ENCODE measurements at regions not wholly inside any gene's neighbourhood (a gene's known extent, or its start where the extent isn't known, plus 50 kb on each side); places are given as distances from the start of the nearest gene placed in this dataset.

GRCh38 chr17:15161395-15161794 is 103.7 kb downstream of the PMP22 start:
- TF ChIP-seq RAD21 (CRISPR knock-in tag; conservative IDR thresholded peaks at IDR 0.05 in 1 of 2, IDR thresholded peaks at IDR 0.05 in 1 of 2) (no peak), GTF2E2 (tag; IDR thresholded peaks at IDR 0.05) (no peak), SMARCA4 (IDR thresholded peaks at IDR 0.05) (no peak), RBM39 (optimal IDR thresholded peaks at IDR 0.05; ENCODE audit: low read depth, low read length) (no peak), RNF219 (CRISPR knock-in tag; IDR thresholded peaks at IDR 0.05) (no peak), USF2 (CRISPR knock-in tag; IDR thresholded peaks at IDR 0.05) (no peak), ZZZ3 (IDR thresholded peaks at IDR 0.05) (no peak), NR1H2 (CRISPR knock-in tag; IDR thresholded peaks at IDR 0.05) (no peak), GTF2F1 (IDR thresholded peaks at IDR 0.05; ENCODE audit: low read depth, low read length) (no peak), MXI1 (IDR thresholded peaks at IDR 0.05; ENCODE audit: low read depth, low read length) (no peak)
- Histone ChIP-seq H3K36me3 (ENCODE audit: control insufficient read depth, insufficient read depth, low read length) (no peaks in the 10 kb centered on the region), H3K9me3 (replicated peaks; ENCODE audit: control insufficient read depth, insufficient read depth, low read depth, low read length) (no peaks in the 10 kb centered on the region), H4K20me1 (replicated peaks; ENCODE audit: control insufficient read depth, insufficient read depth, low read length) (no peaks in the 10 kb centered on the region), H2AFZ (ENCODE audit: low read depth, low read length) (no peak overlapping the region), H3K27ac (ENCODE audit: extremely low read depth, low read depth, low read length) (no peak overlapping the region), H3K4me2 (ENCODE audit: insufficient read depth, low read length) (no peak overlapping the region), H3K27me3 (ENCODE audit: control insufficient read depth in 2 of 2, insufficient read depth in 2 of 2, low read length in 2 of 2) (no peaks in the 10 kb centered on the region; a peak in 2 of 5 replicates), H3K4me3 (no peak overlapping the region), H3K79me2 (ENCODE audit: control insufficient read depth, insufficient read depth, low read length) (no peaks in the 10 kb centered on the region), H3K4me1 (replicated peaks in 1 of 2; ENCODE audit: control insufficient read depth in 2 of 2, insufficient read depth in 2 of 2, low read length in 2 of 2) (no peaks in the 10 kb centered on the region), H3K9ac (ENCODE audit: insufficient read depth in 1 of 2, low read depth in 2 of 2, low read length in 2 of 2) (no peak overlapping the region), H3K9me1 (ENCODE audit: control insufficient read depth, insufficient read depth, low read length) (no peaks in the 10 kb centered on the region)
- no peak for DNase-seq (ENCODE audit: extremely low read depth in 1 of 4, low spot score in 3 of 4)
- no TSS peak for BruUV-seq (replicated peaks)
- intact Hi-C loops (cut with micrococcal nuclease): no loop called here
- CTCF ChIA-PET (ENCODE audit: low intra/inter-chr PET ratio): no interaction called here
- in situ Hi-C loops (cut with MboI): no loop called here
- POLR2A ChIA-PET: interaction anchor here (1.3 kb wide), 1 partner anchor 24 kb away, joined by 3 read pairs; no protein-coding TSS in a partner anchor
- 23% methylated on average over 7 of the region's 7 CpGs for WGBS (ENCODE audit: insufficient coverage, low coverage, missing lambda C conversion rate)
- no peak for ATAC-seq
- no peak for FAIRE-seq
